Activated T-helper 2 cell treated with anti-CD3 and anti-CD28 coated beads, Interferon-gamma antibody, Interleukin-2, Interleukin-4, amounts not matched to agents 10 μg/mL and 5 μg/mL and 100 μg/mL, durations not matched to agents 14 hours and 24 hours and 36 hours (primary cell): ENCODE measurements at regions not wholly inside any gene's neighbourhood (a gene's known extent, or its start where the extent isn't known, plus 50 kb on each side); places are given as distances from the start of the nearest gene placed in this dataset.

Source experiments
- DNase-seq: peaks from one replicate; pipeline ENCODE4 v3.0.0; 2021; ENCODE audit warnings: low spot score
- H3K27ac Mint-ChIP-seq: one replicate; pipeline ENCODE4 v1.8.0; 2021; ENCODE audit warnings: mixed read lengths
- H3K27me3 Mint-ChIP-seq: one replicate; pipeline ENCODE4 v1.8.0; 2021; ENCODE audit warnings: low read depth, mixed read lengths
- H3K36me3 Mint-ChIP-seq: one replicate; pipeline ENCODE4 v1.8.0; 2021; ENCODE audit warnings: low read depth, mixed read lengths
- H3K4me1 Mint-ChIP-seq: one replicate; pipeline ENCODE4 v1.8.0; 2021; ENCODE audit warnings: low read depth, mixed read lengths
- H3K4me3 Mint-ChIP-seq: one replicate; pipeline ENCODE4 v1.8.0; 2021; ENCODE audit warnings: low read depth, mild to moderate bottlenecking, moderate library complexity, mixed read lengths
- H3K9me3 Mint-ChIP-seq: one replicate; pipeline ENCODE4 v1.8.0; 2021; ENCODE audit warnings: mixed read lengths
- intact Hi-C: fragments of 100-400 bp; cut with micrococcal nuclease; formaldehyde crosslinking; loops from one replicate; pipeline ENCODE4 v1.15.1; 2023

DNA sequence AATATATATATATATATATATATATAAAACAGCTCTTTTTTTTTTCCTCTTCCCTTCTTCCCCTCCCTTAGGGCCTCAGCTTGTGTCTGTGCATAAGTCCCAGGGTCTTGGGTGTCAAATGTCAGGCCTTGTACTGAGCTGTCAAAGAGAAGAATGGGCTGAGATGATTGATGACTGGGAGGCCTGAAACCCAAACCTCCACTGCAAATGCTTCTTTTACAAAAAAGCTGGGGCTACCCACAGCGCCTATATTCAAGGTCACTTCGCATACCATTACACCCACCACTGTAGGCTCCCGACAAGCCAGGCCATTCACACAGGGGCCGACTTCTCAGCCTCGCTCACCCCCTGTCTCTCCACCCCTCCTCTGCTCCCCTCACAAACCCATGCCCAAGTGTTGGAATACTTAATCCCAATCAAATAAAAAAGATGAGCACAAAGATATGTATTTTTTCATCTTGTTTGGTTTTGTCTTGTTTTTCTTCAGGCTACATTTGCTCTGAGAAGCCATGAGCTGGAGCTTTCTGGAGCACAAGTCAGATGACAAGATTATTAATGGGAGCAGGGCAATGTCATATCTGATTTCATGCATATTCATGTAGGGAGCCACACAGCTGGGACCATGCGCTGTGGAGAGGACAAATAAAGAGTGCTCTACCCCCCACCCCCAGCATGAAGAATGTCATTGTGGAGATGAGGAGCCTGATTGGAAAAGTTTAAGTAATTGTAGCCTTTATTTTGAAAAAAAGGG lies 614.4 kb upstream of the NR2F2 start:
- Mint-ChIP-seq H3K36me3 (no peaks in the 10 kb centered on the region), H3K9me3 (no peaks in the 10 kb centered on the region), H3K4me3 (no peak overlapping the region), H3K27me3 (no peaks in the 10 kb centered on the region), H3K27ac (no peak overlapping the region), H3K4me1 (no peaks in the 10 kb centered on the region)
- DNase-seq = no peak
- intact Hi-C loops = no loop called here

DNA sequence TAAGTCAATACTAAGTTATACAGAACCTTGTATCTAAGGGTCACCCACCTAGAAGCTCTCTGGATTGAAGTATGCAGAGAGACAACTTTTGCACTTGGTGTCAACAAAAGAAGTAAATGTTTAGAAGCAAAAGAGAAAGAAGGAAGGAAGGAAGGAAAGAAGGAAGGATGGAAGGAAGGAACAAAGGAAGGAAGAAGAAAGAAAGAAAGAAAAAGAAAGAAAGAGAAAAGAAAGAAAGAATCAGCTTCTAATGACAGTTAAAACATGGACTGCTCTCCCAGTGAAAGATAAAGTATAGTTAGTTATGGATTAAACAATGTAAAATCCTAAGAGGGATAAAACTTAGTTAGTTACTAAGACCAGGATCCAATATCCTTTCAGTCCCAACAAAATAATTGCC lies 613.8 kb upstream of the NR2F2 start:
- intact Hi-C loops = no loop called here
- no peaks in the 10 kb centered on the region for H3K9me3 Mint-ChIP-seq
- DNase-seq = no peak

GRCh38 chr15:95718441-95718840 lies 612.1 kb upstream of the NR2F2 start:
- H3K27ac Mint-ChIP-seq = no peak overlapping the region
- no peaks in the 10 kb centered on the region for H3K9me3 Mint-ChIP-seq
- H3K4me1 Mint-ChIP-seq = no peaks in the 10 kb centered on the region
- no peaks in the 10 kb centered on the region for H3K36me3 Mint-ChIP-seq
- no peaks in the 10 kb centered on the region for H3K27me3 Mint-ChIP-seq
- no peak for DNase-seq
- H3K4me3 Mint-ChIP-seq = no peak overlapping the region
- intact Hi-C loops = no loop called here

More for the DNA sequence above, 613.8 kb upstream of the NR2F2 start:
- Mint-ChIP-seq H3K27ac (no peak overlapping the region), H3K4me3 (no peak overlapping the region), H3K27me3 (no peaks in the 10 kb centered on the region), H3K4me1 (no peaks in the 10 kb centered on the region), H3K36me3 (no peaks in the 10 kb centered on the region)

- Mint-ChIP-seq H3K9me3 (no peaks in the 10 kb centered on the region), H3K4me1 (no peaks in the 10 kb centered on the region), H3K4me3 (no peak overlapping the region), H3K27me3 (no peaks in the 10 kb centered on the region), H3K36me3 (no peaks in the 10 kb centered on the region), H3K27ac (no peak overlapping the region)
- intact Hi-C loops = no loop called here
- DNase-seq = no peak
Observed at GRCh38 chr15:95724908-95725633, 605.4 kb upstream of the NR2F2 start.

DNA sequence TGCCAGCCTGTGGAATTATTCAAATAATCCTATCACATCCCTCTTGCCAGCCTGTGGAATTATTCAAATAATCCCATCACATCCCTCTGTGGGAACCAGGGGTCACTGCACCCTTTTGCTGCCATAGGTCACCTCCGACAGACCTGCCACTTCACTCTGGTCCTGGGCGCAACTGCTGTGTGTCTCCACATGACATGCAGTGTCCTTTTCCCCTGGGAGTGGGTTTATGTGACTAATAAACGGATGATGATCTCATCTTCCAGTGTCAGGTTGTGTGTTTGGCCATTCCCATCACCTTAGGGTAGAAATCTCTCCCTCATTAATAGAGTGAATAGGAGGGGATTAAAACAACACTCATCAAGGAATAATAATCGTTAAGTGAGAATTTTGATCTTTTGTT lies 603.6 kb upstream of the NR2F2 start:
- no peak for DNase-seq
- no peaks in the 10 kb centered on the region for H3K9me3 Mint-ChIP-seq
- H3K36me3 Mint-ChIP-seq = no peaks in the 10 kb centered on the region
- H3K4me1 Mint-ChIP-seq = no peaks in the 10 kb centered on the region
- intact Hi-C loops = no loop called here
- no peaks in the 10 kb centered on the region for H3K27me3 Mint-ChIP-seq
- no peak overlapping the region for H3K27ac Mint-ChIP-seq
- H3K4me3 Mint-ChIP-seq = no peak overlapping the region

DNA sequence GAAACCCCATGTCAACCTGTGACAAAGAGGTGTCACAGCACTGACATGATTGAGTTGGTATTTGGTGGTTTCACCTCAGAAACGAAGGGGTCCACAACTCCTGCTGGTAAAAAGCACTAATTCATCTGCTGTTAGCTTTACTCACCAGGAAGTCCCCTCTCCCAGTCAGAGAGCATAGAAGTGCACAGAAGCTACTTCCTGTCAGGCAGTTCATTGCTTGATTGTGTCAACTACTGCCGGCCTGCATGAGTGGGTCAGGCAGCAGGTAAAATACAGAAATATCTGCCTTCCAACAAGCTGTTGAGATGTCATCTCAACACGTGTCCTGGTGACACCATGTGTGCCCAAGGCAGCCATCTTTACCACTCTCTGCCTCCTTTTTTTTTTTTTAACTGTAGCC lies 596.6 kb upstream of the NR2F2 start:
- DNase-seq = no peak
- Mint-ChIP-seq H3K9me3 (peaks cover 16% of the 10 kb centered on the region), H3K36me3 (peaks cover 8% of the 10 kb centered on the region), H3K4me3 (no peak overlapping the region), H3K27me3 (no peaks in the 10 kb centered on the region), H3K27ac (no peak overlapping the region), H3K4me1 (peaks cover 14% of the 10 kb centered on the region)
- intact Hi-C loops = no loop called here

- H3K9me3 Mint-ChIP-seq = peaks cover 16% of the 10 kb centered on the region
- DNase-seq = no peak
- intact Hi-C loops = no loop called here
- H3K4me3 Mint-ChIP-seq = no peak overlapping the region
- no peaks in the 10 kb centered on the region for H3K27me3 Mint-ChIP-seq
- peaks cover 8% of the 10 kb centered on the region for H3K36me3 Mint-ChIP-seq
- H3K4me1 Mint-ChIP-seq = peaks cover 14% of the 10 kb centered on the region
- H3K27ac Mint-ChIP-seq = no peak overlapping the region
Observed at GRCh38 chr15:95734422-95735316, 595.8 kb upstream of the NR2F2 start.

DNA sequence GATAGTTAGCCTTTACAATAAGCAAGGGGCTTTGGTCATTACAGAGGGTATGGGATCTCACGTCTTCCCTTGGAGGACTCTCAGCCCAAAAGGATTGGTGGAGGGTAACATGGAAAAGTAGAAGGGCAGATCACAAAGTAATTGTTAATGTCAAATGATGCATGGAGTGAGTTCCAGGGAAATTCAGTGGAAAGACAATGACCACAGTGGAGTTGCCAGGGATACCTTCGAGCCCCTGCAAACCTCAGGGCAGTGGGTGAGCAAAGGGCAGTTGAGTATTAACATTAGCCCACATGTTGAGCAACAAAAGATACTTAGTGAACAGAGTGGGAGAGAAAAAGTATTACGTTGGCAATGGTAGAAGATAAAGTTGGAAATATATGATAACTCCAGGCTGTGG lies 593.4 kb upstream of the NR2F2 start:
- H3K4me1 Mint-ChIP-seq = peaks cover 23% of the 10 kb centered on the region
- H3K27me3 Mint-ChIP-seq = no peaks in the 10 kb centered on the region
- peaks cover 8% of the 10 kb centered on the region for H3K36me3 Mint-ChIP-seq
- H3K4me3 Mint-ChIP-seq = no peak overlapping the region
- intact Hi-C loops = no loop called here
- peaks cover 16% of the 10 kb centered on the region for H3K9me3 Mint-ChIP-seq
- no peak overlapping the region for H3K27ac Mint-ChIP-seq
- DNase-seq = no peak

GRCh38 chr15:95739131-95739530 lies 591.4 kb upstream of the NR2F2 start:
- intact Hi-C loops = no loop called here
- no peaks in the 10 kb centered on the region for H3K27me3 Mint-ChIP-seq
- DNase-seq = no peak
- no peak overlapping the region for H3K4me3 Mint-ChIP-seq
- H3K27ac Mint-ChIP-seq = no peak overlapping the region
- peaks cover 22% of the 10 kb centered on the region for H3K9me3 Mint-ChIP-seq
- H3K4me1 Mint-ChIP-seq = peaks cover 20% of the 10 kb centered on the region
- H3K36me3 Mint-ChIP-seq = peaks cover 8% of the 10 kb centered on the region

DNA sequence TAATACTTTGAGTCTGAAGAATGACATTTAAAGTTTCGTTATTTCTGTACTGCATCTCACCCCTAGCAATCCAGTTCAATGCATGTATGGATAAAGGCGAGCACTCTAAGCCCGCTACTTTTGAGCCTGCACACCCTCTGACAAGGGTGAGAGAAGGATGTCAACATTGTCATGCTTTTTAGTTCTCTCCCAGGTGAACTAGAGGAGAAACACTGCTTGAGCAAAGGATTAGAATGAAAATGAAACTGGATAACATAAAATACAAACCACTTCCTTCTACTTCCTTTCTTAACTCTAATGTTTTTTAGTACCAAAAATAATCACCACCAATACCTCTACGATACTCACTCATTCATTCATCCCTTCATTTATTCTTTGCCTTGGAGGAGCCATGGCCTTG lies 588.7 kb upstream of the NR2F2 start:
- intact Hi-C loops = no loop called here
- no peaks in the 10 kb centered on the region for H3K27me3 Mint-ChIP-seq
- H3K36me3 Mint-ChIP-seq = no peaks in the 10 kb centered on the region
- peaks cover 10% of the 10 kb centered on the region for H3K4me1 Mint-ChIP-seq
- no peak overlapping the region for H3K4me3 Mint-ChIP-seq
- DNase-seq = no peak
- peaks cover 9% of the 10 kb centered on the region for H3K9me3 Mint-ChIP-seq
- H3K27ac Mint-ChIP-seq = no peak overlapping the region

DNA sequence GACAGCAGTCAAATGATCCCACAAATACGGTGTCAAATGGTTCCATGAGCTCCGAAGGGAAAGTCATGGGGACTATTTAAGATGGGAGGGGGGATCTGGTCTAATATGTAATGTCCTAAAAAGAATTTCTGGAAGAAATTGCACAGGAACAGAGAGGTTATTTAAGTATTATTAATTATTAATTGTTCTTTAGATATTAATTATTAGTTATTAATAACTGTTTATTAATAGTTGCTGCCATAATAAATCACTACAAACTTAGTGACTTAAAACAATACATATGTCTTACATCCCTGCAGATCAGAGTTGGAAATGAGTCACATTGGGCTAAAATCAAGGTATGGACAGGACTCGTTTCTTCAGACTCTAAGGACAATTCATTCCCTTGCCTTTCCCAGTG lies 588.2 kb upstream of the NR2F2 start:
- Mint-ChIP-seq H3K27me3 (no peaks in the 10 kb centered on the region), H3K4me3 (no peak overlapping the region), H3K36me3 (no peaks in the 10 kb centered on the region), H3K4me1 (peaks cover 10% of the 10 kb centered on the region), H3K27ac (no peak overlapping the region), H3K9me3 (peaks cover 6% of the 10 kb centered on the region)
- intact Hi-C loops = no loop called here
- DNase-seq = no peak

GRCh38 chr15:95742836-95743235 lies 587.7 kb upstream of the NR2F2 start:
- Mint-ChIP-seq H3K9me3 (peaks cover 6% of the 10 kb centered on the region), H3K36me3 (no peaks in the 10 kb centered on the region), H3K27me3 (no peaks in the 10 kb centered on the region), H3K27ac (no peak overlapping the region), H3K4me3 (no peak overlapping the region), H3K4me1 (peaks cover 10% of the 10 kb centered on the region)
- no peak for DNase-seq
- intact Hi-C loops = no loop called here

- no peak overlapping the region for H3K27ac Mint-ChIP-seq
- H3K4me1 Mint-ChIP-seq = no peaks in the 10 kb centered on the region
- intact Hi-C loops = no loop called here
- no peaks in the 10 kb centered on the region for H3K9me3 Mint-ChIP-seq
- peaks cover 4% of the 10 kb centered on the region for H3K27me3 Mint-ChIP-seq
- H3K4me3 Mint-ChIP-seq = no peak overlapping the region
- DNase-seq = no peak
- no peaks in the 10 kb centered on the region for H3K36me3 Mint-ChIP-seq
Observed at GRCh38 chr15:95757171-95757570, 573.3 kb upstream of the NR2F2 start.
